Fibroblast of lung (primary cell): ENCODE measurements at regions not wholly inside any gene's neighbourhood (a gene's known extent, or its start where the extent isn't known, plus 50 kb on each side); places are given as distances from the start of the nearest gene placed in this dataset.

Experiments used
- DNase-seq, 2 donors: peaks; one replicate each; pipeline versions ENCODE4 v3.0.0 to v3.0.0-alpha.2; 2010; ENCODE audit warnings: low read depth in 2 of 2
- H2AFZ ChIP-seq: 2 replicates; pipeline ENCODE4 v1.5.1; 2012; ENCODE audit warnings: low read length, control low read depth, inconsistent platforms
- H3K27ac ChIP-seq: 2 replicates; pipeline ENCODE4 v1.5.1; 2011; ENCODE audit warnings: low read length, control low read depth; ENCODE audit not compliant: insufficient read depth
- H3K27me3 ChIP-seq: 2 replicates; pipeline ENCODE4 v1.5.1; 2011; ENCODE audit warnings: mild to moderate bottlenecking, low read length; ENCODE audit not compliant: control insufficient read depth, insufficient read depth
- H3K36me3 ChIP-seq: 2 replicates; pipeline ENCODE4 v1.5.1; 2011; ENCODE audit warnings: low read length; ENCODE audit not compliant: control insufficient read depth, insufficient read depth
- H3K4me1 ChIP-seq: 2 replicates; pipeline ENCODE4 v1.5.1; 2011; ENCODE audit warnings: low read length; ENCODE audit not compliant: control insufficient read depth, insufficient read depth; ENCODE audit errors: extremely low read depth
- H3K4me2 ChIP-seq: 2 replicates; pipeline ENCODE4 v1.5.1; 2011; ENCODE audit warnings: low read length, control low read depth; ENCODE audit not compliant: insufficient read depth; ENCODE audit errors: extremely low read depth
- H3K4me3 ChIP-seq, 4 experiments: fragments of 200-600 bp in 1 of 4; sonication (generic) in 1 of 4; replicated peaks in 1 of 4; 2 replicates each; pipeline ENCODE4 v1.5.1; 2011 to 2016; ENCODE audit warnings: low read length in 4 of 4, low read depth in 3 of 4, mild to moderate bottlenecking in 3 of 4, control low read depth in 2 of 4, inconsistent platforms in 1 of 4, mixed read lengths in 1 of 4; ENCODE audit not compliant: insufficient read depth in 1 of 4; ENCODE audit errors: control extremely low read depth in 1 of 4
- H3K79me2 ChIP-seq: 2 replicates; pipeline ENCODE4 v1.5.1; 2012; ENCODE audit warnings: mild to moderate bottlenecking, low read length, inconsistent platforms; ENCODE audit not compliant: control insufficient read depth, insufficient read depth
- H3K9ac ChIP-seq: 2 replicates; pipeline ENCODE4 v1.5.1; 2011; ENCODE audit warnings: mild to moderate bottlenecking, low read length, control low read depth; ENCODE audit not compliant: insufficient read depth
- H3K9me3 ChIP-seq: 2 replicates; pipeline ENCODE4 v1.5.1; 2012; ENCODE audit warnings: low read depth, low read length; ENCODE audit not compliant: control insufficient read depth, insufficient read depth
- H4K20me1 ChIP-seq: 2 replicates; pipeline ENCODE4 v1.5.1; 2011; ENCODE audit warnings: low read length; ENCODE audit not compliant: control insufficient read depth, insufficient read depth; ENCODE audit errors: extremely low read depth
- EZH2 ChIP-seq: IDR thresholded peaks from 2 replicates; pipeline ENCODE4 v1.5.1; 2012; ENCODE audit warnings: low read length, control low read depth, mild to moderate bottlenecking; ENCODE audit errors: missing control alignments
- TF ChIP-seq, protein P1 (sequence below), 2 donors: IDR thresholded peaks in 1 of 2; conservative IDR thresholded peaks in 1 of 2; 1 replicate in 1 of 2; 2 replicates in 1 of 2; pipeline ENCODE4 v1.5.1; 2011 to 2012; ENCODE audit warnings: low read length in 2 of 2, control low read depth in 1 of 2, inconsistent platforms in 1 of 2, low read depth in 1 of 2, mild to moderate bottlenecking in 1 of 2

DNA sequence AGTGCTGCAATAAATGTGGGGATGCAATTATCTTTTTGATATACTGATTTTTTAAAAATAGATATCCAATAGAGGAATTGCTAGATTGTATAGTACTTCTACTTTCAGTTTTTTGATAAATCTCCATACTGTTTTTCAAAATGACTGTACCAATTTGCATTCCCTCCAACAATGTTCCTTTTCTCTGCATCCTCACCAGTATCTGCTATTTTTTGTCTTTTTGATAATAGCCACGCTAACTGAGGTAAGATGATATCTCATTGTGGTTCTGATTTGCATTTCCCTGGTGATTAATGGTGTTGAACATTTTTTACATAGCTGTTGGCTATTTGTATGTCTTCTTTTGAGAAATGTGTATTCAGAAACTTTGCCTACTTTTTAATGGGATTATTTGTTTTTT lies 217.7 kb upstream of the MTPN start:
- H3K9ac ChIP-seq = no peak overlapping the region
- H3K4me3 ChIP-seq = no peak overlapping the region
- no peak for TF ChIP-seq EZH2
- TF ChIP-seq, protein P1, sequence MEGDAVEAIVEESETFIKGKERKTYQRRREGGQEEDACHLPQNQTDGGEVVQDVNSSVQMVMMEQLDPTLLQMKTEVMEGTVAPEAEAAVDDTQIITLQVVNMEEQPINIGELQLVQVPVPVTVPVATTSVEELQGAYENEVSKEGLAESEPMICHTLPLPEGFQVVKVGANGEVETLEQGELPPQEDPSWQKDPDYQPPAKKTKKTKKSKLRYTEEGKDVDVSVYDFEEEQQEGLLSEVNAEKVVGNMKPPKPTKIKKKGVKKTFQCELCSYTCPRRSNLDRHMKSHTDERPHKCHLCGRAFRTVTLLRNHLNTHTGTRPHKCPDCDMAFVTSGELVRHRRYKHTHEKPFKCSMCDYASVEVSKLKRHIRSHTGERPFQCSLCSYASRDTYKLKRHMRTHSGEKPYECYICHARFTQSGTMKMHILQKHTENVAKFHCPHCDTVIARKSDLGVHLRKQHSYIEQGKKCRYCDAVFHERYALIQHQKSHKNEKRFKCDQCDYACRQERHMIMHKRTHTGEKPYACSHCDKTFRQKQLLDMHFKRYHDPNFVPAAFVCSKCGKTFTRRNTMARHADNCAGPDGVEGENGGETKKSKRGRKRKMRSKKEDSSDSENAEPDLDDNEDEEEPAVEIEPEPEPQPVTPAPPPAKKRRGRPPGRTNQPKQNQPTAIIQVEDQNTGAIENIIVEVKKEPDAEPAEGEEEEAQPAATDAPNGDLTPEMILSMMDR (conservative IDR thresholded peaks at IDR 0.05 in 1 of 2, IDR thresholded peaks at IDR 0.05 in 1 of 2; ENCODE audit: low read depth in 1 of 2, low read length in 2 of 2) = no peak
- H3K27me3 ChIP-seq = no peaks in the 10 kb centered on the region
- no peaks in the 10 kb centered on the region for H3K9me3 ChIP-seq
- DNase-seq = no peak
- H4K20me1 ChIP-seq = no peaks in the 10 kb centered on the region
- H3K36me3 ChIP-seq = no peaks in the 10 kb centered on the region
- no peak overlapping the region for H3K4me2 ChIP-seq
- H3K4me1 ChIP-seq = no peaks in the 10 kb centered on the region
- no peaks in the 10 kb centered on the region for H3K79me2 ChIP-seq
- H3K27ac ChIP-seq = no peak overlapping the region
- no peak overlapping the region for H2AFZ ChIP-seq

DNA sequence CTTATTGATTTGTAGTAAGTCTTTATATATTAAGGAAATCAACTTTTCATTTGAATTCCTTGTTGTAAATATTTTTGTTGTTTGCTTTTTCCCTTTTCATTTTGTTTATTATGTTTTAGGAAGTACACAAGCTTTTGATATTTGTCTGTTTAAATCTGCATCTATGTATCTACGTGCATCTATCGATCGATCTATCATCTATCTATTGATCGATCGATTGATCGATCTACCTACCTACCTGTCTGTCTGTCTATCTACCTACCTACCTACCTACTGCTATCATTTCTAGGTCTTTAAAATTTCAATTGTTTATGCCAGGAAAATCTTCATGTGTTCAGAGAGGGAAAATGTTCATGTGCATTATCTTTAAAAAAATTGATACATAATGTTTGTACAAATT lies 216.8 kb upstream of the MTPN start:
- DNase-seq = no peak
- no peaks in the 10 kb centered on the region for H4K20me1 ChIP-seq
- H3K9me3 ChIP-seq = no peaks in the 10 kb centered on the region

DNA sequence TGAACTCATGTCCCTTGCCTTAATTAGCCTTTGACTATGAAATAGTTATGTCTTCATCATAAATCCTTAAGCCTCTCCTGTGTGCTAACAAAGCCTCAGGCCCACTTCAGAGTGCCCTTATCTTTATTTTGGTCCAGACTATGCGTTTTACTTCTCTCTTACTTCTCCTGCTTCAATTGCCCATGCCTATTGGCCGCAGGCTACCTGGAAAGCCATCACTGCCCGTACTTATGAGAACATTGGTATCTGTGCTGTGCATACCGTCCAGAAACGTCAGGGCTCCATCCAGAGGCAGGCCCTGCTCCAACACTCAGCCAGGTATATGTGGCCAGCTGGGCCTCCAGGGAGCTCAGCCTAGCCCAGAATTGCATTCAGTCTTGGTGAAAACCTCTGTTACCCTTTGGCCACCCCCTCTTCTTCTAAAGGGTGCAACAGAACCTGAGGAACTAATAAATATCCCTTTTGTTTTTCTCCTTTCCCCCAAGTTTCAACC lies 212.4 kb upstream of the MTPN start:
- Histone ChIP-seq H4K20me1 (no peaks in the 10 kb centered on the region), H3K4me2 (no peak overlapping the region), H3K4me1 (no peaks in the 10 kb centered on the region), H3K4me3 (no peak overlapping the region), H3K27ac (no peak overlapping the region), H2AFZ (no peak overlapping the region), H3K79me2 (no peaks in the 10 kb centered on the region), H3K36me3 (no peaks in the 10 kb centered on the region), H3K9ac (no peak overlapping the region), H3K27me3 (no peaks in the 10 kb centered on the region), H3K9me3 (no peaks in the 10 kb centered on the region)
- TF ChIP-seq EZH2 = no peak
- TF ChIP-seq, protein P1 (conservative IDR thresholded peaks at IDR 0.05 in 1 of 2, IDR thresholded peaks at IDR 0.05 in 1 of 2; ENCODE audit: low read depth in 1 of 2, low read length in 2 of 2) = no peak
- DNase-seq = no peak

More for the DNA sequence above, 216.8 kb upstream of the MTPN start:
- Histone ChIP-seq H3K4me2 (no peak overlapping the region), H3K9ac (no peak overlapping the region), H3K27ac (no peak overlapping the region), H3K4me1 (no peaks in the 10 kb centered on the region), H3K4me3 (no peak overlapping the region), H2AFZ (no peak overlapping the region), H3K79me2 (no peaks in the 10 kb centered on the region), H3K36me3 (no peaks in the 10 kb centered on the region), H3K27me3 (no peaks in the 10 kb centered on the region)
- TF ChIP-seq, protein P1 (conservative IDR thresholded peaks at IDR 0.05 in 1 of 2, IDR thresholded peaks at IDR 0.05 in 1 of 2; ENCODE audit: low read depth in 1 of 2, low read length in 2 of 2) = no peak
- no peak for TF ChIP-seq EZH2
